GM11168 (cell line): ENCODE measurements at regions not wholly inside any gene's neighbourhood (a gene's known extent, or its start where the extent isn't known, plus 50 kb on each side); places are given as distances from the start of the nearest gene placed in this dataset.

ENCODE experiments used
- in situ Hi-C: fragments of 300-500 bp; cut with MboI; formaldehyde crosslinking; loops from one replicate; pipeline ENCODE4 v1.12.0; 2022; ENCODE audit warnings: low sequenced_read_pairs; ENCODE audit not compliant: unreplicated experiment

GRCh38 chr10:118112543-118113125 is 65.9 kb upstream of the RAB11FIP2 start:
- in situ Hi-C loops, result no loop called here

GRCh38 chr10:118110750-118111149 is 64.0 kb upstream of the RAB11FIP2 start:
- in situ Hi-C loops, result no loop called here

GRCh38 chr10:118108194-118109026 is 61.7 kb upstream of the RAB11FIP2 start:
- in situ Hi-C loops, result no loop called here

GRCh38 chr10:118107541-118107940 is 60.8 kb upstream of the RAB11FIP2 start:
- in situ Hi-C loops, result no loop called here

- in situ Hi-C loops, result no loop called here
Observed at GRCh38 chr10:118107040-118107439, 60.3 kb upstream of the RAB11FIP2 start.

- in situ Hi-C loops, result no loop called here
Observed at GRCh38 chr10:118106426-118106825, 59.7 kb upstream of the RAB11FIP2 start.

- in situ Hi-C loops, result no loop called here
Observed at GRCh38 chr10:118102121-118102520, 55.4 kb upstream of the RAB11FIP2 start.

- in situ Hi-C loops, result no loop called here
Observed at GRCh38 chr10:118101501-118101900, 54.8 kb upstream of the RAB11FIP2 start.
